HS-27A (cell line): ENCODE measurements at regions not wholly inside any gene's neighbourhood (a gene's known extent, or its start where the extent isn't known, plus 50 kb on each side); places are given as distances from the start of the nearest gene placed in this dataset.

Source experiments
- DNase-seq: peaks from one replicate; pipeline ENCODE4 v3.0.0-alpha.2; 2012; ENCODE audit warnings: low read depth, missing footprints

DNA sequence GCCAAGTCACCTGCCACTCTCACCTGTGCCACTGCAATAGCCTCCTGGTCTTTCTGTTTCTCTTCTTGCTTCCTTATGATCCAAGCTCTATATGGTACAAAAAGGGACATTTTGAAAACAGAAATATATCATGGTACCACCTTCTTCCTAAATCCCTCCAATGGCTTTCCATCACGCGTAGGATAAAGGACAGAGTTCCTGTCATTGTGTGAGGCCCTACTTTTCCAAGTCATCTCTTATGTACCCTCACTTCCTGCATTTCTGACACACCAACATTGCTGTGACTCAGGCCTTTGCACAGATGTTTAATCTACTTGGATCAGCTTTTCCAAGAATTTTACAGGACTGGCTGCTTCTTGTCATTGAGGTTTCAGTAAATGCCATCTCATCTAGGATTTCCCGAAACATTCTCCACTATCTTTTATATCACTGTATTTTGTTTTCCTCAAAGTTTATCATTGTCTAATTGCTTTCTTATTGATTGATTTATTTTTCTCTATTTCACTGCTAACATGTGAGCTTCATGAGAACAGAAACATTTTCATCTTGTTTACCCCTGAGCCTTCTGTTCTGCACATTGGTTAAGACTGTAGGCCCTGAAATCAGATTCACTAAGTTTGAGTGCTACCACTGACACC lies 426.1 kb upstream of the FANCL start:
- DNase-seq = no peak

DNA sequence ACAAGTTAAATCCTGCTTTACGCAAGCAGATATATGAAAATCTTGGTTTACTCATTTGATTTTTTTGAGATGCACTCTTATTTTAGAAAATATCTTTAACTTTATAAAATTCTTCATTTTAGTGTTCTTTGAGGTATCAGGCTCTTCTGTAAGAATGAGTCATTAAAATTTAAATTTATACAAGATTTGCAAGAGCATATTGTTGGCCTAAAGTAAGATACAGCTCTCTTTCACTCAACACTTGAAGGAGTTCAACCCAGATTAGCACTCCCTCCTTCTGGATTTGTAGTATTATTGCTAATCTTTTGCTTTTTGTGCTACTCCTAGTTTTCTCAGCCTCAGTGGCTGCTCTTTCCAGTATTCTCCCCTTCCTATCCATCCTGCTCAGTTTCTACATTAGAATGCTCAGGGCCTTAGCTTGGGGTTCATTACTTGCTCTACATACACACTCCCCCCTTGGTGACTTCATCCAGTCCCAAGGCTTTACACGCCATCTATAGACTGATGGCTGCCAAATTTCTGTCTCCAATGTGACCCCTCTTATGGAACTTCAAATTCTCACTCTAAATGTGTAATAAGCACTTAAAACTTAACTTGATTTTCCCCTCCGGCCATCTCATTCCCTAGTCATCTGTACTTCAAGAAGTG lies 425.3 kb upstream of the FANCL start:
- DNase-seq = no peak

DNA sequence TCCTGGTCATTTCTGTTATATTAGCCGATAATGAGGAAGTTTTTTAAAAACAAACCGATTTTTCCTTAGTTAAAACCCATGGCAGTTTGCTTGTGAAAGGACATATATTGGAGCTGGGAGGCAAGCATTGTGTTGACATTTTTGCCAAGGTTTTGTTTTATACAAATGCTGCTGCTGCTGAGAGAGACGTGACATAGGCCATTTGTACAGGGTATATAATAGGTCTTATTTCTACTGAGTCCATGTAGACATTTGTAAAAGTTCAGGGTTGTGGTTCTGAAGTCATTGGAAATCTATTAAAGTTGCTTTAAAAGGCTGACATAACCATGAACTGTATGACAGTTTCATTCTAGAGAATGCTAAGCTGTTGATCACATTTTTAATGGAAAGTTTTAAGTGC lies 424.0 kb upstream of the FANCL start:
- no peak for DNase-seq

DNA sequence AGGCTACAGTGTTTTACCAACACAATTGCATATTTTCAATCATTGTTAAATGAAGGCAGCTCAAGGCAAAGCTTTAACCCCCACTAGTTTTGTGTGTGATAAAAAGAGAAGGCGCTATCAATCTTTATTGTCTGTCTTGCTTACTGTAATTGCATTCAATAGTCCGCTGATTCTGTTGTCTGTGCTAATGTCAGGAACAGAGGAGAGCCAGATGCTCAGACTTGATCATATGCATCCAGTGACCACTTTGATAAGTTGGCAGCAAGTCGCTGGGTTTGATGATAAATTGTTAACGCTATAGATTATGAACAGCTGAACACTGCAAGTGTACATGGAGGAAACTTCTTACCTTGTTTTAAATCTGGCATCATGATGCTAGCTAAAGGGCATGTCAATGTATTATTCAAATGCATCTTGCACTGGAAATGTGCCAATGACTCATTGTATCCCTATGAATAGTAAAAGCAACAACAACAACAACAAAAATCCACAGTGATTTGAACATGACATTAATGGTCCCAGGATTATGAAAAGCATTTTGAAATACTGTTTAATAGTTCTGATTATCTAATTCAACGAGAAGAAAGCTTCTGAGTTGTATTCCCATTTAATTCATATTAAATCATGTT lies 423.5 kb upstream of the FANCL start:
- DNase-seq = no peak

DNA sequence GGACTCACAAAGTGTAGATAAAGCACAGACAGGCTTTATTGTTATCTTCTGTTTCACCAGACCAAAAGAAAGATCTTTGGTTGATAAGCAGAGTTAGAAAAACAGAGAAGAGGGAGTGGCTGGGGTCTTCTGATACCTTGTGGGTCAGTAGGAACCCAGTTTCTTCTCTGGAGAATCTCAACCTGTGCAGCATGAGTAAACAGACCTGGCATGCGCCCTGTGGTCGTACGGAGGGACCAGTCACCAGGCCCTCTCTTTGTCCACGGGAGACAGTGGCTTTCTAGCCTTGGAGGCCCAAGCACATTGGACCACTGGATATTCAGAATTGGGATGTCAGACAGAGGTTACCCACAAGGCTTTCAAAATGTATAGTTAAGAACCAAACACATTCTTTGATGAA lies 418.9 kb upstream of the FANCL start:
- DNase-seq = no peak

DNA sequence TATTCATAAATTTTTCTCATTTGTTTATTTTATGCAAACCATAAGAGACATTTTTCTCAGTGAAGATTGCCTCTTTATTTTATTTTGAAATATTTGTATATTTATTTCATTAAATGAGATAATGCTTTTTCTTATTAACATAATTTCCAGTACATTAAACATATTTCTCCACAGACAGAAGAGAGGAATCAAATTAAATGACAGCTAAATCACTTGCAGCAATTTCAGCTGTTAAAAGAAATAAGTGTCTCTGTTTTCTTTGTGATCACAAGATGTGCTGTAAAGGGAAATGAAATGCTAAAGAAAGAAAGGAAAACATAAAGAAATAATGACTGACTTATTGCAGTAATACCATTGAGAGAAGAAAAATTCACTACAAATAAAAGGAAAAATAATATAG lies 414.0 kb upstream of the FANCL start:
- DNase-seq = no peak

DNA sequence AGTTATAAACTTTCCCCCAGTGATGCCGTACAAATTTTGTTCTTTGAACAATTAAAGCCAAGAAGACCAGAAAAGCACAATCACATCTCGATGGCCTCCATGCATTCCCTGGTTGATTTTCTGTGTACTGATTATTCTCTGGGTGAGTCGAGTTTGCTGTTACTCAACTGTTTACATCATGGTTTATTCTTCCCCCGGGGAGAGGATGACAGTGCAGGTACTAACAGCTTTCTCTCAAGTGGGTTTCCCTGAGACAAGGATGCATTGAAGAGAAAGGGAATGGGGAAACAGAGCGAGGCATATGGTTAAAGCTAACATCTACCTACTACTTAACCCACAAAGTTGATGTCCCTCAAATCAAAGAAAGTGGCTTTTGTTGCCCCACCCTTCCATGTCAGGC lies 410.8 kb upstream of the FANCL start:
- DNase-seq = no peak

DNA sequence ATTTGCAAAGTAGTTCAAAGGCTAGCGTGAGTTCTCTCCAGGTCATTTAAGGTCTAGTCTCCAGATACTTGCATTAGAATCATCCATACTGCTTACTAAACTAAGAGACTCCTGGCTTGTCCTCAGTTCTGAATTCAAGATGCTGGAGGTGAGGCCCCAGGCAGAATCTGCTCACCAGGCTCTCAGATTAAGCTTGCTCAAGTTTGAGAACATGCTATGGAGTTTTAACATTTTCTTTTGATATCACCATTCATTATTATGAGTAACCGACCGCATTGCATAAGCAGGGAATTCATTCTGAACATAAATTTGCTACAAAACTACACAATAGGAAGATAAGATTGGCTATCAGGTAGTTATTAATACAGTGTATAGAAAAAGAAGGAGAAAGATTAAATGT lies 409.7 kb upstream of the FANCL start:
- DNase-seq = no peak

DNA sequence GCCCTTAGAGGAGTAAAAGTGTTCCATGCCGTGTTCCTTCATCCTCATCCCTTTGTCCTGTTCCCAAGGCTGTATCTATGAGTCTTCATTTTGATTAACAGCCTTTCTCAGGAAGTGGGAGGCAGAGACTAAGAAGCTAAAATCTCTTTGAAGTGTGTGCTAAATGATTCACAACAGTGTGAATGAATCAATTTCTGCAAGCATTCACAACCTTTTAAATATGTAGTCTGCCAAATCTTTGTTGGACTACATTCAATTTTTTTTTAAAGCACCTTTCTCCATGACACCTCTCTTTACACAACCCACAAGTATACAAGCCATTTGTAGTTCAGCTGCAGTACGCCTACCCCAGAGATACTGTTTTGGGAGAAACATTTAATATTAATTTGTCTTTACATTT lies 408.6 kb upstream of the FANCL start:
- no peak for DNase-seq

DNA sequence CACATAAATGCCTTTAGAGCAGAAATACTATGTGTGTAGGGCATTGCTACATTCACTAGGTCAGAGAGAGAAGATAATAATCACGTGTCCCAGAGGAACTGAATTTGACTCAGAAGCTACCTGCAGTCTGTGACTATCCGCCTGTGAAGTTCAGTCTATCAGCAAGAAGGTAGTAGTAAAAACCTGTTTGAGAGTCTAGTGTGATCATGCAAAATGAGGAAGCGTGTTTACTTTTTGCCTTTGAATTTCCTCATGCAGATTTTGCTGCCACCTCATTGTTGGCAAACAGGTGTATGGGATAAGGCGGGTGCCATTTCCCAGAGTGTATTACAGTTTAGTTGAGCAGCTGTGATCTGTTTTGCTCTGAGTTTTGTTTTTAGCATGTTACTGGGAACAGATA lies 403.9 kb upstream of the FANCL start:
- DNase-seq = no peak

DNA sequence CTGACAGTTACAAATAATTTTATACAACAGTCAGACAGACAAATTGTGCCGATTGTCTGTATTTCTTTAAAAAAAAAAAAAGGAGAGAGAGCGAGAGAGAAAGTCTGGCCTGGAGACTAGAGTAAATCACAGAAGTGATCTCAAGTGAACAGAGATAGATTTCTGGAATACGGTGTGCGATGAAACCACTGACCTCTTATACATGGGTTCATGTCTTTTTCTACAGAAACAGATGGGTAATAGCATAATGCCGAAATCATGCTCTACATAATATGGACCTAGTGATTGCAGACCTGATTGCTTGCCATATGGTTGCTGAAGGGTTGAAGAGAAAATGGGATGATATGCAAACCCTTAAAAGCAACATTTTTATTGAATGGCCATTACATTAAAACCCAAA lies 403.3 kb upstream of the FANCL start:
- DNase-seq = no peak

DNA sequence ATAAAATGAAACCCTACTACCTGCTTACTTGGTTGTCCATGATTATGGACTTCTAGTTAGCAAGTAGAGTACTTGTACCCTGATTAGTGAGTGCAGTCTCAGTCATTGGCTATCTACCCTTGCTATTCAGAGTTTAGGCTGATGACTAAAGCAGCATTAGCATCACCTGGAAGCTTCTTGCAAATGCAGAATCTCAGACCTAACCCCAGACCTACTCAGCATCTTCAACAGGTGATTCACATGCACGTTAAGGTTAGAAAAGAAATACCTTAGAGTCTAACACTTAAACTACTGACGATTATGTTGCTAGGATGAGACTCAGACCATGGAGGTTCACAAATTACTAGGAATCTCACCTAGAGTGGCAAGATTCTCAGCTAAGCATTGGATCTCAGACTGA lies 399.9 kb upstream of the FANCL start:
- no peak for DNase-seq

DNA sequence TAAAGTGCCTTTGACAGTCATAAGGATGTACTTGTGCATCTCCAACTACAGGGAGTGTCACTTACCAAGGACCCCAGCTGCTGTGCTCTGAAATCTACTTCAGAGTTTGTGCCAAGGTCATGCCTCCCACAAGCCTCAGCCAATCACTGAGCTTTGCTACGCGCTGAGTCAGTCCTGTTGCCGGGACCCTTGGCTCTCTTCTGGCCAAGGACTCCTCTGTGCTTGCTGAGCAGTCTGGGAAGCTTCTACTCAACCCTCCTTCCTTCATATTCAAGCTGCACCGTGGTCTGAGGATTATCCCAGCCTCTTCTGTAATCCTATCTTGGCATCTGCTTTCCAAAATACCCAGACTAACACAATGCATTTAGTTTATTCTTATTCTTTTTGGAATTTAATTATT lies 398.9 kb upstream of the FANCL start:
- DNase-seq = no peak

DNA sequence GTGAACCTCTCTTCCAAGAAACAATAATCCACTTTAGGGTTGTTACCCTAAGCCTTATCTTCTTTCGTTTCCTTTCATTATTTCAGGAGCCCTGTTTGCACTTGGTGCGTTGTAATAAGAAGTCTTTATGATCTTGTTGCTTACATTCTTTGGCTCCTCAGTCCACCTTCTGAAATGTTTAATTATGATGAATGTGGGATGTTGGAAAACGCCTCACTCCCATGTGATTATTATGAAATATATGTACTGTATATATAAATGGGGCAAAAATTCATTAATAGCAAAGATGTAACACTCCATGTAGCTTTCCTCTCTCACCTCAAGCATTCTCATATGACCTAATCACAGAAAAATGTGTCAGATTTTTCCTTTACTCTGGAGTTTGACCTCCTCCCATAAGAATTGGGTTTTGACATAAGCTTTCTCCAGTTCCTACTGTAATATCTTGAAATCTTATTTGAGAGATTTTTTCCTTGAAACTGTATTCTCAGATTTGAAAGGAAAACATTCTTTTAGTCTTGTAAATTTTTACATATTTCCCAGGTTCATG lies 397.2 kb upstream of the FANCL start:
- DNase-seq = no peak

DNA sequence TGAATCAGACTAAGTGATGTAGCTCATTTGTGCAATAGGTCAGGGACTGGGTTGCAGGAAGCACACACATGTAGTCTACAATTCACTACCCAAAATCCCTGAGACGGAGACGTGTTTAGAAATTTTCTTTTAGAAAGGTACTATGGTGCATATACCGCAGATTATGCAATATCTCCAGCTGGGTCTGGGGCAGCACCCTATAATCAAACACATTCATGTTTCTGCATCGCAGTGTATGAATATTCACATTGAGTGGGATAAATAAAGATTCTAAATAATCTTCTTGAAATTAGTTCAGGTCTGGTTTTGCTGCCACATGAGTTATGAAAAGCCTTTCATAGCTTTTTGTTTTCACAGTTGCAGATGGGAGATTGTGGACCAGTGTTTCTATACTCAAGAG lies 395.7 kb upstream of the FANCL start:
- DNase-seq = no peak

DNA sequence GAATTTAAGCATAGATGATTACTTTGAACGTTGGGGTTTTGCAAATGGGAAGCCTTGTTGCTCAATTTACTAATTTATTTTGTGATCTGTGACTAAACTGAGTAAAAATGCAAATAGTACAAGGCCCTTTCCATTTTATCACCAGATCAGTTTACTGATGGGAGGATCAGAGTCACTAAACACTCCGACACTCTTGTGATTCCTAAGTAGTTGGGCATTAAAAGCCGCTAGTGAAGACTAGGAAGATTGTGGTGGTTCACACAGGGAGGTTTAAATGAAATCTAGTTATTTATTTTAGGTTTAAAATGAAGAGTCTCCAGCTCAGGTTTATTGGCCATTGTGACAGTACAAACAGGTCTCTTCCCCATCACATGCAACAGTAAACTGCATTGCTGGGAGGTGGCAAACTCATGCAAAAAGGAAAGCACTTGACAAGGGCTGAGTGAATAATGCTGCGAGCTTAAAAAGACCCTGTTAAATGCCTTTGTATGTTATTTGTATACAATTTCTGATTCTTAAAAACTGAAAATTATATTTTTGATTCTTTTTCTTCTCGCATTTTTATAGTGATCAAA lies 394.8 kb upstream of the FANCL start:
- no peak for DNase-seq

DNA sequence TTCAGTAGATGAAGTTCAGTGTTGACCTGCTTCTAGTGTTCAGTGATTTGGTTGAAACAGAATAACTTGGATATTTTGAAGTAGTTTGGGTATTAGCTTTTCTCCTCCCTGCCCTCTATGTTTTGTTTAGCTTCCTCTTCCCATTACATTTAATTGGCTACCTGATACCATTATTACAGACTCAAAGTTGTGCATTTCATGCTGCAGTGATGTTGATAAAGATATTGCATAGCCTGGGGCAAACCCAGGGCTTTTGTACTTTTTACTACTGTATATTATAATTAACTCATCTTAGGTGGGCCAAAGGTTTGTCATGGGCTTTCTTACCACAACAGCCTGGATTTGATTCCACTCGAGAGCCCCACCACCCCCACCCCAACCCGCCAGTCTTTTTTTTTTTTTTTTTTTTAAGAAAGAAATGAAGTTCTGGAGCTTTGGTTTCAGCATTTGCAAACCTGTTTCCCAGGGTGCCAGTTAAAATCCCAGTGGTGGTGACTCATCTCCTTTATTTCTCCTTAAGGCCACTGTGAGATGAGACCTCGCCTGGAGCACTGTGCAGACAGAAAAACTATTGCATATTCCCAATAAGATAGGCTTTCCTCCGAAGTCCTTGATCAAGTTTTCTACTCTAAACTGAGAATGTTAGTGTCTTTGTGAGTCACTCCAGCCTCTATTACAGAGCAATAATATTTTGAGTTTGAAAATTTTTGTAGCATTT lies 393.7 kb upstream of the FANCL start:
- no peak for DNase-seq

DNA sequence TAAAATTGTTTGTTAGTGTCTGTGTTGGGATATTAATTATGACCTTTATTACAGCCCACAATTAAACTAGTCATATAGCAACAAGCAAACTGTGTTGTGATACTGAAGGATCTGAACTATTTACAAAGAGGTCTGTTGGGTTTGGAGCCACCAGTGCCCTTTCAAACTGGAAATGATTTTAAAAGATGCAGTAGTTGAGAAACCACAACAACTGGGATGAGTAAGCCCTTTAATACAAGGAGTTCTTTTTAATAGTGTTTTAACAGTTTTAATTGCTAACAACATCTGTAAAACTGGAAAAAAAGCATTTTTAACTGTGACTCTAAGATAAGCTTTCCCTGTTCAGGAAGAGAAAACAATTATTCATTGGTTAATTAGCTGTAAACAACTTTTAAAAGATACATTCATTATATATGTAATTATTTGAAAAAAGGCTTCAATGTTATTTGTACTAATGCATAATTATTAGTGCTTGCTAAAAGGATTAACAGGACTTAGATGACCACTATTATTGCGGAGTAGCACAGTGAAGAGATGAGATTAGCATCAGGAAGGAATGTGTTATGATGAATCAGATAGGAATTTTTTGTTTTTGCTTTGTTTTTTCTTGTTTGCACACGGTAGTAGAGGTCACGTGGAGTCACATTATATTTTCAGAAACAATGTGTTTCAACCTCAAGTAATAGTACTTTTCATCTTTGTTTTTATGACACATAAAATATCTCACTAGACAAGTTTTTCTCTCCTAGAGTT lies 392.7 kb upstream of the FANCL start:
- DNase-seq = no peak

DNA sequence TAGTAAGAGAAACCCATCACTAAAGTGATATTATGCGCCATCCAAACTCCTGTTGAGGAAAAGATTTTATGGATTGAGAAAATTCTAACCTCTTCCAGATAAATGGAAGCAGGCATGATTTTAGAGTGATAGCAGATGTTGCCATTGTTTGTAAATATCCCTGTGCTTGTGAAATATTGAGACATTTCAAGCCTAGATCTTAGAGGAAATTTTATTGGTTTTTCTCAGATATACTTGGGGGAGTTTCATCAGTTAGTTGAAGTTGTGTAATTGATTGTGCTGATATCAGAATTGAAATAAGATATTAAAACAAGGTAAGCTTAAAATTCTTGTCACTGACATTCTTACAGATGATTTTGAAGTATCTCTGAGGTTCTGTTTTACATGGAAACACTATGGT lies 390.9 kb upstream of the FANCL start:
- DNase-seq = no peak

DNA sequence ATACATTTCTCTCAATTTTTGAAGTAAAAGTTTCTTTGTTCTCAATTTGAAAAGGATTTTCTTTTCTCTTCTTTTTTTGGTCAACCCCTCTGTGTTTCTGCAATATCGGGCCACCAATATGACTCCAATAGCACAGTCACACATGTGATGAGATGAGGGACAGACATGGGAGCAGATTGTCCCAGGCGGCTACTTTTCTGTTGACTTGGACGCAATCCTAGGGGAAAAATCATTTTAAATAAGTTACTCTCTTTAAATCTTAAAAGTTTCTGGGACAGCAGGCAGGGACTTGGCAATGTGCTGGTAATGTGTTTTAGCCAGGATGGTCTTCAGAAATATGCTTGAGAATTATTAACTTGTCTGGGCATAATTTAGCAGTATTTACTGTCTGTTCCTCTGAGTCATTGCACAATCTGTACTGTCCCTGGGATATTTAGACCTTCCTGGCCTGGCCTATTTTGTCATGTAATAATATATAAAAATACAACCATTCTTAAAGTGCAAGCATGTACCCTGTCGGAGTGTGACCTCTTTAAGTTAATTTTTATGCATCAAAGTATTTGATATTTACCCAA lies 388.5 kb upstream of the FANCL start:
- DNase-seq = no peak

DNA sequence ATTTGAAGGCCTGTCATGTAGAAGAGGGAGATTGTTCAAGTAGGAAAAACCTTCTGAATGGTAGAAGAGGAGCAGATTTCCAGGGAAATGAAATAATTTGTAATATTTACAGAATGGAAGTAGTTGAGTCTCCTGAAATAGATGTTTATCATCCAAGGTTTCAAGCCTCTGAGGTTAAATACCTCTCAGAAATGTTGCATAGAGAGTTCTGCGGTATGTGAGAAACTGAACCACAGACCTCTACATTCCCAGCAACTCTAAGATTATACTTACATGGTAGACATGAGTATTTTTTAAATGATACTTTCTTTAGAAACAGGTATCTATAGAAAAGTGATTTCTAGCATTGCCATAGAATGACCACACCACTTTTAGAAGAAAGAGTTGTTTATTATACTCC lies 379.8 kb upstream of the FANCL start:
- no peak for DNase-seq
